Fibroblast of lung (primary cell): ENCODE measurements at regions not wholly inside any gene's neighbourhood (a gene's known extent, or its start where the extent isn't known, plus 50 kb on each side); places are given as distances from the start of the nearest gene placed in this dataset.

Experiments
- DNase-seq, 2 donors: peaks; one replicate each; pipeline versions ENCODE4 v3.0.0 to v3.0.0-alpha.2; 2010; ENCODE audit warnings: low read depth in 2 of 2
- H2AFZ ChIP-seq: 2 replicates; pipeline ENCODE4 v1.5.1; 2012; ENCODE audit warnings: low read length, control low read depth, inconsistent platforms
- H3K27ac ChIP-seq: 2 replicates; pipeline ENCODE4 v1.5.1; 2011; ENCODE audit warnings: low read length, control low read depth; ENCODE audit not compliant: insufficient read depth
- H3K27me3 ChIP-seq: 2 replicates; pipeline ENCODE4 v1.5.1; 2011; ENCODE audit warnings: mild to moderate bottlenecking, low read length; ENCODE audit not compliant: control insufficient read depth, insufficient read depth
- H3K36me3 ChIP-seq: 2 replicates; pipeline ENCODE4 v1.5.1; 2011; ENCODE audit warnings: low read length; ENCODE audit not compliant: control insufficient read depth, insufficient read depth
- H3K4me1 ChIP-seq: 2 replicates; pipeline ENCODE4 v1.5.1; 2011; ENCODE audit warnings: low read length; ENCODE audit not compliant: control insufficient read depth, insufficient read depth; ENCODE audit errors: extremely low read depth
- H3K4me2 ChIP-seq: 2 replicates; pipeline ENCODE4 v1.5.1; 2011; ENCODE audit warnings: low read length, control low read depth; ENCODE audit not compliant: insufficient read depth; ENCODE audit errors: extremely low read depth
- H3K4me3 ChIP-seq, 4 experiments: fragments of 200-600 bp in 1 of 4; sonication (generic) in 1 of 4; replicated peaks in 1 of 4; 2 replicates each; pipeline ENCODE4 v1.5.1; 2011 to 2016; ENCODE audit warnings: low read length in 4 of 4, low read depth in 3 of 4, mild to moderate bottlenecking in 3 of 4, control low read depth in 2 of 4, inconsistent platforms in 1 of 4, mixed read lengths in 1 of 4; ENCODE audit not compliant: insufficient read depth in 1 of 4; ENCODE audit errors: control extremely low read depth in 1 of 4
- H3K79me2 ChIP-seq: 2 replicates; pipeline ENCODE4 v1.5.1; 2012; ENCODE audit warnings: mild to moderate bottlenecking, low read length, inconsistent platforms; ENCODE audit not compliant: control insufficient read depth, insufficient read depth
- H3K9ac ChIP-seq: 2 replicates; pipeline ENCODE4 v1.5.1; 2011; ENCODE audit warnings: mild to moderate bottlenecking, low read length, control low read depth; ENCODE audit not compliant: insufficient read depth
- H3K9me3 ChIP-seq: 2 replicates; pipeline ENCODE4 v1.5.1; 2012; ENCODE audit warnings: low read depth, low read length; ENCODE audit not compliant: control insufficient read depth, insufficient read depth
- H4K20me1 ChIP-seq: 2 replicates; pipeline ENCODE4 v1.5.1; 2011; ENCODE audit warnings: low read length; ENCODE audit not compliant: control insufficient read depth, insufficient read depth; ENCODE audit errors: extremely low read depth
- EZH2 ChIP-seq: IDR thresholded peaks from 2 replicates; pipeline ENCODE4 v1.5.1; 2012; ENCODE audit warnings: low read length, control low read depth, mild to moderate bottlenecking; ENCODE audit errors: missing control alignments
- TF ChIP-seq, protein P1 (sequence below), 2 donors: IDR thresholded peaks in 1 of 2; conservative IDR thresholded peaks in 1 of 2; 1 replicate in 1 of 2; 2 replicates in 1 of 2; pipeline ENCODE4 v1.5.1; 2011 to 2012; ENCODE audit warnings: low read length in 2 of 2, control low read depth in 1 of 2, inconsistent platforms in 1 of 2, low read depth in 1 of 2, mild to moderate bottlenecking in 1 of 2

- H3K79me2 ChIP-seq = no peaks in the 10 kb centered on the region
- H3K27me3 ChIP-seq = no peaks in the 10 kb centered on the region
- no peak overlapping the region for H3K9ac ChIP-seq
- H2AFZ ChIP-seq = no peak overlapping the region
- TF ChIP-seq EZH2 = no peak
- TF ChIP-seq, protein P1, sequence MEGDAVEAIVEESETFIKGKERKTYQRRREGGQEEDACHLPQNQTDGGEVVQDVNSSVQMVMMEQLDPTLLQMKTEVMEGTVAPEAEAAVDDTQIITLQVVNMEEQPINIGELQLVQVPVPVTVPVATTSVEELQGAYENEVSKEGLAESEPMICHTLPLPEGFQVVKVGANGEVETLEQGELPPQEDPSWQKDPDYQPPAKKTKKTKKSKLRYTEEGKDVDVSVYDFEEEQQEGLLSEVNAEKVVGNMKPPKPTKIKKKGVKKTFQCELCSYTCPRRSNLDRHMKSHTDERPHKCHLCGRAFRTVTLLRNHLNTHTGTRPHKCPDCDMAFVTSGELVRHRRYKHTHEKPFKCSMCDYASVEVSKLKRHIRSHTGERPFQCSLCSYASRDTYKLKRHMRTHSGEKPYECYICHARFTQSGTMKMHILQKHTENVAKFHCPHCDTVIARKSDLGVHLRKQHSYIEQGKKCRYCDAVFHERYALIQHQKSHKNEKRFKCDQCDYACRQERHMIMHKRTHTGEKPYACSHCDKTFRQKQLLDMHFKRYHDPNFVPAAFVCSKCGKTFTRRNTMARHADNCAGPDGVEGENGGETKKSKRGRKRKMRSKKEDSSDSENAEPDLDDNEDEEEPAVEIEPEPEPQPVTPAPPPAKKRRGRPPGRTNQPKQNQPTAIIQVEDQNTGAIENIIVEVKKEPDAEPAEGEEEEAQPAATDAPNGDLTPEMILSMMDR (conservative IDR thresholded peaks at IDR 0.05 in 1 of 2, IDR thresholded peaks at IDR 0.05 in 1 of 2; ENCODE audit: low read depth in 1 of 2, low read length in 2 of 2) = no peak
- no peak overlapping the region for H3K4me2 ChIP-seq
- no peaks in the 10 kb centered on the region for H3K9me3 ChIP-seq
- H3K4me1 ChIP-seq = no peaks in the 10 kb centered on the region
- H3K27ac ChIP-seq = no peak overlapping the region
- no peak overlapping the region for H3K4me3 ChIP-seq
- H4K20me1 ChIP-seq = no peaks in the 10 kb centered on the region
- no peaks in the 10 kb centered on the region for H3K36me3 ChIP-seq
- DNase-seq = no peak
These were observed 104.1 kb upstream of the TRIB2 start for GRCh38 chr2:12612671-12613070.

DNA sequence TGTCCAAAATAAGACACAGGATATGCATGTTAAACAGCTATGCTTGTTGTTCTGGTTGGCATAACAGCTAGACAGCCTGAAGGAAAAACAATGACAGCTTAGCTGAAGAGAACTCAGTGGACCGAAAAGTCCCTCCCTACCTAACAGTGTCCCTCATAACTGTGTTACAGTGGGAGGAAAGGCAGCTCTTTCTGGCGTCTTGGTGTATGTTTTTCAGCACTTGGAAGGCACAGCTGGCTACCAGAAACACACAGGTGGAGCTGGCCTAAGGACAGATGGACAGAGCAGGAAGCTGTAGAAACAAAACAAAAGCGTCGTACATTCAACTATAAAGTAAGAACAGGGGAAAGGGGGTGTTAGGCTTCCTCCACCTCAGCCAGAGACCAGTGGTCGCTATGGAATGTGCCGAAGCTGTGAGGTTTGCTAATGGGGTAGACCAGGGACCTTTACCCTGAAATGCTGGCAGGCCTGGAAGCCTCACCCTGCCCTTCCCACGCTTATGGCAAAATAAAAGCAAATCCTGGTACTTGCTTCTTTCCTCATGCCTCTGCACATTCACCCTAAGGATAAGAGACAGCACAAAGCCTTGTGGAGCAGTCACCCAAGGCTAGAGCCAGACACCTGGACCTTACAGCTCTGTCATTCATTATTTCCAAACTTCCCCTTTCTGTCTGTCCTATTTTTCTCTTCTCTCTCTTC, 103.5 kb upstream of the TRIB2 start:
- no peak overlapping the region for H3K27ac ChIP-seq
- H3K4me2 ChIP-seq = no peak overlapping the region
- no peaks in the 10 kb centered on the region for H3K36me3 ChIP-seq
- no peaks in the 10 kb centered on the region for H4K20me1 ChIP-seq
- TF ChIP-seq EZH2 = no peak
- TF ChIP-seq, protein P1 (conservative IDR thresholded peaks at IDR 0.05 in 1 of 2, IDR thresholded peaks at IDR 0.05 in 1 of 2; ENCODE audit: low read depth in 1 of 2, low read length in 2 of 2) = no peak
- no peak overlapping the region for H3K9ac ChIP-seq
- no peaks in the 10 kb centered on the region for H3K9me3 ChIP-seq
- no peak overlapping the region for H2AFZ ChIP-seq
- H3K27me3 ChIP-seq = no peaks in the 10 kb centered on the region
- H3K79me2 ChIP-seq = no peaks in the 10 kb centered on the region
- H3K4me3 ChIP-seq = no peak overlapping the region
- no peak for DNase-seq
- H3K4me1 ChIP-seq = no peaks in the 10 kb centered on the region

DNA sequence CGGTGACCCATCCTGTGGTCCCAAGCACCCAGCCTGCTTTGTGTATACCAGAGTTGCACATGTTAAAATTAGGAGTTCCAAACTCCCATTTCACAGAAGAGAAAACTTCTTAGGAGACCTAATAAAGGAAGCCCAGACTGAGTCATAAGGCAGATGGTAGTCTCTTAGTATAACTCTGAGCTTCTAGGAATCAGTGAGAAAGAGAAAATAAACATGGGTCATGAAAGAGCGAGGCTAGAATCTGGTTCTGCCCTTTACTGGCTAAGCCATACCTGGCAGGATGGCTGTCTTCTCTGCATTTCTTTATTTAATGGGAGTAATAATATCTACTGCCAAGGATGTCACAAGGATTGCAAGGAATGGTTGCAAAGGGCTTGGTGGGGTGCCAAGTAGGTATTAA, 101.2 kb upstream of the TRIB2 start:
- Histone ChIP-seq H3K79me2 (no peaks in the 10 kb centered on the region), H4K20me1 (no peaks in the 10 kb centered on the region), H3K36me3 (no peaks in the 10 kb centered on the region), H2AFZ (no peak overlapping the region), H3K9ac (no peak overlapping the region), H3K27ac (no peak overlapping the region), H3K27me3 (no peaks in the 10 kb centered on the region), H3K4me2 (no peak overlapping the region), H3K4me3 (no peak overlapping the region), H3K4me1 (peaks cover 5% of the 10 kb centered on the region), H3K9me3 (no peaks in the 10 kb centered on the region)
- no peak for DNase-seq
- no peak for TF ChIP-seq EZH2
- TF ChIP-seq, protein P1 (conservative IDR thresholded peaks at IDR 0.05 in 1 of 2, IDR thresholded peaks at IDR 0.05 in 1 of 2; ENCODE audit: low read depth in 1 of 2, low read length in 2 of 2) = no peak
